IPS-18c (cell line): ENCODE measurements at regions not wholly inside any gene's neighbourhood (a gene's known extent, or its start where the extent isn't known, plus 50 kb on each side); places are given as distances from the start of the nearest gene placed in this dataset.

Experiments used
- H3K4me3 ChIP-seq: 2 replicates; pipeline ENCODE4 v1.7.0; 2013; ENCODE audit warnings: low read depth, mild to moderate bottlenecking, low read length, moderate library complexity; ENCODE audit not compliant: insufficient read depth
- H3K9me3 ChIP-seq: one replicate; pipeline ENCODE4 v1.6.1; 2013; ENCODE audit warnings: mild to moderate bottlenecking, low read length, moderate library complexity; ENCODE audit not compliant: control insufficient read depth, insufficient read depth

DNA sequence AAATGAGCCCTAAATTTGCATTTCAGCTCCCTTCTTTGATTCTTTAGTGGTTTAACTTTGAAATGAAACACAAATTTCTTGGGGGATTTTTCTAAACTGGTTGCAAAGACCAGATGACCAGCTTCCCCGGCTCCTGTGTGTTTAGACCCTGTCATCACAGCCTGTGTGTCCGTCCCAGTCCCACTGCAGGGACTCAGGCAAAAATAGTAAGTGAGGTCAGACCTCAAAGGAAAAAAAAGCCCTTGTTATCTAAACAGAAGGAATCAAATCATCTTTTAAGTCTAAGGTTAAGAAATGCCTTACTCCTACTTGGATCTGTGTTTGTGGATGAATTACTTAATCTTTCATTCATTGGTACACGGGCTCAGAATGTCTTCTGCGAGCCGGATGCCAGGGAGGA is 423.7 kb downstream of the LPIN1 start:
- no peaks in the 10 kb centered on the region for H3K9me3 ChIP-seq
- H3K4me3 ChIP-seq, result no peak overlapping the region

GRCh38 chr2:12173271-12173942 is 427.0 kb downstream of the LPIN1 start:
- Histone ChIP-seq H3K4me3 (no peak overlapping the region), H3K9me3 (no peaks in the 10 kb centered on the region)

DNA sequence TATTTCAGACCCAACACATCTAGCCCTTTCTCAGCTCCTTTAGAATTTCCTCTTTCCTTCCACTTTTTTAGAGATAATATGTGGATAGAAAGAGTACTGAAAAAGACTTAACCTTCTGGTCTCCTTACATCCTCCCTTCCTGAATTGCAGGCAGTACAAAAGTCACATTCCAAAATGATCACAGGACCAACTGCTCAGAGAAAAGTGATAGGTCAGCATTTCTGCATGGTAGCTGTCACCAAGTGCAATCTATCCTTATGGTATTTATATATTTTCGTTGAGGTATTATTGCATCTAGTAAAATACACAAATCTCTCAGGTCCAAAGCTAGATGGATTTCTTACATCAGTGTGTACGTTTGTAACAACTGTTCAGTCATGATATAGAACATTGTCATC is 427.5 kb downstream of the LPIN1 start:
- Histone ChIP-seq H3K4me3 (no peak overlapping the region), H3K9me3 (no peaks in the 10 kb centered on the region)

DNA sequence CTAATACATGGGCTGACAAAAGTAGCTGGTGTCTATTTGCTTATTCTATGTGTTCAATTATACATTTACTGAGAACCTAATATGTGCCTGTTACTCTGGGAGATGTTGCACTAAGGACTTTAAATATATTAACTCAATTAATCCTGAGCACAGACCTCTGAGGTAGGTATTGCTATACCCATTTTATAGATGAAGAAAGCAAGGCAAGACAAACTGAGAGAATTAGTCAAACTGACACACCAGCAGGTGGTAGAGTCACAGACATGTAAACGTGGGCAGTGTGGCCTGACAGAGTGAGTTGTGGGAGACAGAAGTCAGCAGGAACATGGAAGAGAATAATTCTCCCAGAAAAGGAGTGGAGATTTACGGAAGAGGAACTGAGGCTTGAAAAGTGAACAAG is 428.9 kb downstream of the LPIN1 start:
- H3K4me3 ChIP-seq, result no peak overlapping the region

GRCh38 chr2:12176623-12177454 is 430.4 kb downstream of the LPIN1 start:
- no peaks in the 10 kb centered on the region for H3K9me3 ChIP-seq

More for the DNA sequence above, 428.9 kb downstream of the LPIN1 start:
- no peaks in the 10 kb centered on the region for H3K9me3 ChIP-seq

DNA sequence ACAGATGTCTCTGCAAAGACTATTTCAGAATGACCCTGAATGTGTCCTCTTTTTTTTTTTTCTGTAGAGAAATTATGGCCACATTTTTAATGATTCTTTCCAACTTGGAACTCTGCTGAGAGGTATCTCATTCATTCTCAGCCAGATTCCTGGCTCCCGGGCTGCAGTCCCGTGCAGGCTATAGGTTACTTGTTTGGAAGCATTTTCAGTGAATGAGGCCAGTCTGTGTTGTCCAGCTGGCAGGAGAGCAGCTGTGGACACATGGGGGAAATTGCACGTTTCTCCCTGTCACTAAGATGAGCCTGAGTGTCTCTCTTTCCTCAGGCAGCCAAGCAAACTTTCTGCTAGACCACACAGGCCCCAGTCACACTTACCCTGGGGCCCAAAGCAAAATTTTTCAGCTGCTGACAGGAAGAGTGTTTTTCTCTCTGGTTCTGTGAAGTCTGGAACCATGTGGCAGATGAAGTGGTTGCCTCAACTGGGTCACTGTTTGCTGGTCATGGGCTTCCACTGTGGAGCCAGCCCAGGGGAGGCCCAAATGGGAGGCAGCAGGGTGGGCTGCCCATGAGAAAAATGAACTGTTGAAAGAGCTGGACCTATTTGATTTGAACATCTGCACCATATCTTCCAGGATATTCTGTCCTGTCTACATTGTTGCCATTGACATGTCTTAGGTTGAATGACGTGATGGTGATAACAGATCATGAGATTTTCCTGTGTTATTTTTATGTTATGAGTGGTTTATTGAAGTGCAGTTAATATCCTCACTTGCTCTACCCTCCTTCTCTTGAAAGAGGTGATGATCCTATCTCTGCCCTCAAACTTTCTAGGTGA is 431.2 kb downstream of the LPIN1 start:
- Histone ChIP-seq H3K4me3 (no peak overlapping the region), H3K9me3 (no peaks in the 10 kb centered on the region)

More at GRCh38 chr2:12176623-12177454, 430.4 kb downstream of the LPIN1 start:
- H3K4me3 ChIP-seq, result no peak overlapping the region

DNA sequence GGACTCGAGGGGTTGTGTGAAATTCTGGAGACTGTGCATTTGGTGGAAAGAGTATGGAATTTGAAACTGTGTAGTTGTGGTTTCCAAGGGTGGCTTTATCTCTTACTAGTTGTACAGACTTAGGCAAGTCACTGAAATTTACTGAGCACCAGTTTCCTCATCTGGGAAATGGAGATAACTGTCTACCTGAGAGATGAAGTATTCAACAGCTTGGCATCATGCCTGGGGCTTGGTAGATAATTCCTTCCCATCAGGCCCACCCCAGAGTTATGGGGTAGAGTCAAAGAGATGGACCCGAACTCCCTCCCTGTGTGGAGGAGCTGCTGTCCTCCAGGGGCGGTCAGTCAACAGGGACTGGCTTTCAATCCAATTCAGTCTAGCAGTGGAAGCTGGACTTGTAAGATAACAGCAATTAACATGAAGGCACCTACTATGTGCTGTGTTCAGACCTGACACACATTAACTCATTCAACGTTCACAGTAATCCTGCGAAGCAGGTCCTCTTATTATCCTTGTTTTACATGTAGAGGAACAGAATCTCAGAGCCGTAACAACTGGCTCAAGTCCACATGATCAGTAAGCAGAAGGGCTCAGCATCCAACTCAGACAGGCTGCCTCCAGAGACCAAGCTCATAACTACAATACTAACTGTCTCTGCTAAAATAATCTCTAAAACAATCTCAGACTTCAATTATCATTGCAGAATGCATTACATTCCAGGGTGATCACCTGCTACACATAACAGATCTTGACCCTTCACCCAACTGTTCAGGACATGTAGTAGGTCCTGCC is 432.1 kb downstream of the LPIN1 start:
- H3K4me3 ChIP-seq, result no peak overlapping the region
- no peaks in the 10 kb centered on the region for H3K9me3 ChIP-seq

DNA sequence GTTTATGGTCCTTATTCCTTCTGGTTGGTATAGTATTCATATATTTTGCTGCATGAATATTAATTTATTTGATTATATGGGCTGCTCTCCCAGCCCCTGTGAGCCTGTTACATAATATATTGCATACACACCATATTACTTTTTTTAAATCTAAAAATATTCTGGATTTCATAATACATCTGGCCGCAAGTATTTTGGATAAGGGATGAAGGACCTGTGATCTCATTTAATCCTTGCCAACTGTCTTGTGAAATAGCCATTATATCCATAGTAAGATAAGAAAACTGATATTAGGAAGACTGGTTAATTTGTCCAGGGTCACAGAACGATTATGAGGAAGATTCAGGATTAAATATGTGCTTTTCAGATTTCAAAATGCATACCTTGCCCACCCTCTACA is 433.6 kb downstream of the LPIN1 start:
- Histone ChIP-seq H3K9me3 (no peaks in the 10 kb centered on the region), H3K4me3 (no peak overlapping the region)

GRCh38 chr2:12183032-12183645 is 436.7 kb downstream of the LPIN1 start:
- no peak overlapping the region for H3K4me3 ChIP-seq
- H3K9me3 ChIP-seq, result no peaks in the 10 kb centered on the region

- H3K4me3 ChIP-seq, result no peak overlapping the region
- no peaks in the 10 kb centered on the region for H3K9me3 ChIP-seq
These were observed 446.3 kb downstream of the LPIN1 start for GRCh38 chr2:12192762-12193161.

DNA sequence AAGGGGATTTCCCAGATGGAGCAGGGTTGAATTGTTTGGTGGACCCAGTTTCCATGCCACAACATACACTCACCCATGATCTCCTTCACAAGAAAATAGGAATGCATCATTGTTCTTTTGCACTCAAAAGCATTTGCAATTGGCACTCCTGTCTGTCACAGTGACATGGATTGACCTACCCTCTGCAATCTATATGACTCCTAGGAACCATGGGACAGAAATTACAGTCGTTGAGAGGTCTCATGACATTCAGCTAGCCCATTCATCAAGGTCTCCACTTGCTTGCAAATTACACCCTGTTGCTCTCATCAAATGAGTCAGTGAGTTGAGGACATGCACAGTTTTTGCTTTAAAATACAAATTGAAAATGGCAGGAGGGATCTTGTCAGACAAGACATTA is 448.5 kb downstream of the LPIN1 start:
- no peaks in the 10 kb centered on the region for H3K9me3 ChIP-seq
- no peak overlapping the region for H3K4me3 ChIP-seq

DNA sequence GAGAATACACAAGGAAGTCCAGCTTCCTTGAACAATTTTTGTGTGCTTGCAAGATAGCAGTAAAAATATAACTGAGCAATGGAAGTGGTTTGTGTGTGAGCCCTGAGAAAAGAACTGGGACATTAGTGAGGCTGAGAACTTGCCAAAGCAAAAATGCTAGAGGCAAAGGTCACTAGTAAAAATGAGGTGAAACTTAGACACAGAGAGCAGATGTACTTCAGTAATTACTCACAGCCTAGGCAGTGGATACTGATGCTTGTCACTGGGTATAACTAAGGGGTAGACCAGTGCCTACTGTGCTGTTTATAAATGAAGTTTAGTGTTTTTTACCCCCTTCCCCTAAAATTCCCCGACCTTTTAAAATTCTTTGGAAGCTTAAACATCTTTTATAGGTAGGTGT is 450.1 kb downstream of the LPIN1 start:
- H3K9me3 ChIP-seq, result no peaks in the 10 kb centered on the region
- H3K4me3 ChIP-seq, result no peak overlapping the region

- H3K9me3 ChIP-seq, result no peaks in the 10 kb centered on the region
These were observed 450.7 kb downstream of the LPIN1 start for GRCh38 chr2:12197133-12197532.

DNA sequence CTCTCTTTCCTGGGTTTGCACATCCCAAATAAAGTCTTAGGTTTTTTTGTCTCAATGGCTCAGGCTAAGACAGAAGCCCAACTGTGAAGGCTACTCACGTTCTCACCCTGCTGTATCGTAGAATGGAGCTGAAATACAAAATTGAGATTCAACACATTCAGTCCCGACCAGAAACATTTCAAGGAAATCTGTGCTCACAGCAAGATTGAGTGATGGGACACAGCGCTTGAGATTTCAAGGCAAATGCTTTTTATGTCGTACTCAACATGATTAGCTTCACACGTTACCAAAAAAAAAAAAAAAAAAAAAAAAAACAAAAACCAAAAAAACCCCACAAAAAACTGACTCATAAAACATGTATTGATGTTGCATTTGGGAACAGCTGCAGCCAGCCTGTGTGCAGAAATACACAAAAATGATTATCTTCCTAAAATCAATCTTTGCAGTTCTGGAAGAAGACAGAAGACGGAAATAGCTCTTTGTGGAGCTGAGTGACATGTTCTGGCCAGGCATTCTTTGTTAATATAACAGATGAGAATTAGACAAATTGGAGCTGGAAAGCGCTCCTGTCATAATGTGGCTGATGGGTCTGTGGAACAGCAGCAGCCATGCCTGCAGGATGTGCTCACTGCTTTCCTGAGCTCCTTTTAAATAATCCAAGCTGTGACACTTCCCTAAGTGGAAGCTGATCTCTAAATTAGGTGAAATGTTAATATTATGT is 453.2 kb downstream of the LPIN1 start:
- H3K9me3 ChIP-seq, result no peaks in the 10 kb centered on the region
- H3K4me3 ChIP-seq, result no peak overlapping the region

More at GRCh38 chr2:12197133-12197532, 450.7 kb downstream of the LPIN1 start:
- H3K4me3 ChIP-seq, result no peak overlapping the region

GRCh38 chr2:12201369-12201768 is 454.9 kb downstream of the LPIN1 start:
- Histone ChIP-seq H3K4me3 (no peak overlapping the region), H3K9me3 (no peaks in the 10 kb centered on the region)
